HepG2 (cell line): ENCODE measurements at regions not wholly inside any gene's neighbourhood (a gene's known extent, or its start where the extent isn't known, plus 50 kb on each side); places are given as distances from the start of the nearest gene placed in this dataset.

ENCODE experiments used
- ATAC-seq: fragments of 200-7000 bp; cut with Tn5 transposase; 3 replicates; pipeline ENCODE4 v1.9.1; 2020; ENCODE audit warnings: mild to moderate bottlenecking, moderate library complexity
- BruUV-seq: library from RNA; stranded (reverse); fragments of 400-500 nt; replicated peaks from 2 replicates; lab custom pipeline; 2021; lab: Mats Ljungman, UMichigan
- CTCF ChIA-PET: fragments of 300-600 bp; formaldehyde crosslinking; extraction: SDS; loops from one replicate; lab custom pipeline; 2021; ENCODE audit warnings: low total read pairs, inconsistent platforms, low intra/inter-chr PET ratio; lab: Yijun Ruan, JAX
- POLR2A ChIA-PET: fragments of 350-600 bp; sonication (Branson Sonifier 250); formaldehyde crosslinking; loops from one replicate; lab custom pipeline; 2020; ENCODE audit warnings: antibody characterized with exemption, inconsistent platforms; lab: Yijun Ruan, JAX
- DNase-seq: peaks from one replicate; pipeline ENCODE4 v3.0.0-alpha.2; 2015; ENCODE audit warnings: low spot score
- FAIRE-seq: peaks from 3 replicates; lab custom pipeline; 2011; peaks lifted over from hg19 to GRCh38; lab: Jason Lieb, UNC
- H2AFZ ChIP-seq: one replicate; pipeline ENCODE4 v1.6.1; 2011; ENCODE audit warnings: low read length, inconsistent platforms
- H3K27ac ChIP-seq: fragments of 300-600 bp; 3 replicates; pipeline ENCODE4 v1.8.0; 2011; ENCODE audit warnings: mixed run types, mild to moderate bottlenecking, mixed read lengths, low read length, inconsistent platforms; ENCODE audit not compliant: insufficient read depth; ENCODE audit errors: extremely low read length
- H3K27me3 ChIP-seq, 2 experiments: fragments of 200-600 bp in 1 of 2; 2 replicates in 1 of 2; 3 replicates in 1 of 2; pipeline versions ENCODE4 v1.6.0 to v1.8.0; 2011; ENCODE audit warnings: low read length in 2 of 2, mild to moderate bottlenecking in 2 of 2, moderate library complexity in 2 of 2, inconsistent platforms in 1 of 2; ENCODE audit not compliant: insufficient read depth in 2 of 2, control insufficient read depth in 1 of 2
- H3K36me3 ChIP-seq, 2 experiments: fragments of 200-600 bp in 1 of 2; replicated peaks in 1 of 2; 2 replicates in 1 of 2; 3 replicates in 1 of 2; pipeline versions ENCODE4 v1.5.1 to v1.8.0; 2011; ENCODE audit warnings: low read length in 2 of 2, inconsistent platforms in 1 of 2; ENCODE audit not compliant: insufficient read depth in 2 of 2, control insufficient read depth in 1 of 2
- H3K4me1 ChIP-seq: 2 replicates; pipeline ENCODE4 v1.5.1; 2012; ENCODE audit warnings: low read length, inconsistent platforms; ENCODE audit not compliant: insufficient read depth
- H3K4me2 ChIP-seq: 2 replicates; pipeline ENCODE4 v1.6.0; 2011; ENCODE audit warnings: low read depth, low read length, inconsistent platforms
- H3K4me3 ChIP-seq, 3 experiments: fragments of 200-600 bp in 1 of 3; sonication (generic), shearing (Covaris generic) in 1 of 3; replicated peaks in 1 of 3; 2 replicates each; pipeline ENCODE4 v1.5.1; 2011 to 2016; ENCODE audit warnings: low read length in 3 of 3, inconsistent platforms in 2 of 3, low read depth in 2 of 3, mild to moderate bottlenecking in 2 of 3, control low read depth in 1 of 3, mixed read lengths in 1 of 3; ENCODE audit not compliant: insufficient read depth in 1 of 3
- H3K79me2 ChIP-seq: one replicate; pipeline ENCODE4 v1.6.1; 2011; ENCODE audit warnings: low read length, inconsistent platforms; ENCODE audit not compliant: insufficient read depth
- H3K9ac ChIP-seq: 2 replicates; pipeline ENCODE4 v1.6.0; 2011; ENCODE audit warnings: mild to moderate bottlenecking, low read depth, low read length, inconsistent platforms; ENCODE audit not compliant: insufficient read depth
- H3K9me3 ChIP-seq: 2 replicates; pipeline ENCODE4 v1.5.1; 2012; ENCODE audit warnings: mild to moderate bottlenecking, low read length
- H4K20me1 ChIP-seq: 2 replicates; pipeline ENCODE4 v1.6.0; 2011; ENCODE audit warnings: inconsistent platforms, mild to moderate bottlenecking, low read length, moderate library complexity; ENCODE audit not compliant: insufficient read depth
- DMAP1 ChIP-seq: IDR thresholded peaks from 2 replicates; pipeline ENCODE4 v1.6.1; 2016
- HES4 ChIP-seq: sonication (generic); formaldehyde crosslinking; IDR thresholded peaks from 2 replicates; pipeline ENCODE4 v1.9.0; 2021; ENCODE audit warnings: mild to moderate bottlenecking, missing genetic modification reagents, borderline replicate concordance
- HHEX ChIP-seq: IDR thresholded peaks from 2 replicates; pipeline ENCODE4 v1.6.1; 2016; ENCODE audit warnings: control low read depth
- MAFF ChIP-seq: IDR thresholded peaks from 2 replicates; pipeline ENCODE4 v1.6.1; 2011; ENCODE audit warnings: low read depth, low read length, improper control_type of control experiment
- MAFK ChIP-seq, 2 experiments: IDR thresholded peaks in 1 of 2; conservative IDR thresholded peaks in 1 of 2; 2 replicates each; pipeline ENCODE4 v1.6.1; 2011; ENCODE audit warnings: improper control_type of control experiment in 2 of 2, low read length in 2 of 2
- NAIF1 ChIP-seq: sonication (generic); formaldehyde crosslinking; IDR thresholded peaks from 2 replicates; pipeline ENCODE4 v1.5.0; 2020; ENCODE audit warnings: mild to moderate bottlenecking, missing genetic modification reagents, borderline replicate concordance
- RARA ChIP-seq: IDR thresholded peaks from 2 replicates; pipeline ENCODE4 v1.6.1; 2016; ENCODE audit warnings: missing genetic modification reagents, missing compliant biosample characterization
- SRSF1 ChIP-seq: fragments of 200-400 bp; formaldehyde crosslinking; optimal IDR thresholded peaks from 2 replicates; pipeline ENCODE3; 2017; ENCODE audit warnings: mild to moderate bottlenecking, low read depth, low read length, moderate library complexity
- TBX3 ChIP-seq: fragments of 450-650 bp; IDR thresholded peaks from 2 replicates; pipeline ENCODE4 v1.6.1; 2017; ENCODE audit warnings: antibody characterized with exemption, mild to moderate bottlenecking, inconsistent platforms, borderline replicate concordance
- TRIM22 ChIP-seq: fragments of 450-650 bp; IDR thresholded peaks from 2 replicates; pipeline ENCODE4 v1.6.1; 2017
- ZBTB33 ChIP-seq: sonication (generic); formaldehyde crosslinking; IDR thresholded peaks from 2 replicates; pipeline ENCODE4 v1.4.0; 2020; ENCODE audit warnings: missing genetic modification reagents
- ZC3H13 ChIP-seq: sonication (generic); formaldehyde crosslinking; IDR thresholded peaks from 2 replicates; pipeline ENCODE4 v1.8.1; 2023; ENCODE audit warnings: mild to moderate bottlenecking, missing genetic modification reagents, moderate library complexity
- ZNF451 ChIP-seq: sonication (generic); formaldehyde crosslinking; IDR thresholded peaks from 2 replicates; pipeline ENCODE4 v1.5.0; 2020; ENCODE audit warnings: mild to moderate bottlenecking, missing genetic modification reagents
- WGBS: methylation state at CpG from one replicate; pipeline ENCODE4 v1.1.6; 2017; ENCODE audit warnings: low lambda C conversion rate; 5-methylcytosine and 5-hydroxymethylcytosine counted together
- in situ Hi-C: cut with HindIII; loops from 2 replicates; pipeline ENCODE4 v1.10.0; 2017; ENCODE audit warnings: low pct_unique_long_range_greater_than_20kb; ENCODE audit not compliant: extremely low pct_ligation_motif_present
- intact Hi-C: fragments of 100-400 bp; cut with micrococcal nuclease; formaldehyde crosslinking; loops from one replicate; pipeline ENCODE4 v1.10.0; 2022; ENCODE audit not compliant: unreplicated experiment

- intact Hi-C loops, result no loop called here
- ATAC-seq (no peak), DNase-seq (no peak), FAIRE-seq (no peak)
- H3K9ac ChIP-seq, result no peak overlapping the region
- H3K27me3 ChIP-seq, result peaks cover 2 to 19% of the 10 kb centered on the region in 2 experiments; a peak in 3 of 5 replicates
- no peak overlapping the region for H3K4me3 ChIP-seq
- peaks cover 5% of the 10 kb centered on the region for H3K4me1 ChIP-seq
- no peaks in the 10 kb centered on the region for H3K79me2 ChIP-seq
- CTCF ChIA-PET, result no interaction called here
- no peak overlapping the region for H2AFZ ChIP-seq
- BruUV-seq, result no TSS peak
- H3K9me3 ChIP-seq, result no peaks in the 10 kb centered on the region
- H3K4me2 ChIP-seq, result no peak overlapping the region
- no peaks in the 10 kb centered on the region for H3K36me3 ChIP-seq
- no peaks in the 10 kb centered on the region for H4K20me1 ChIP-seq
- TF ChIP-seq MAFK (conservative IDR thresholded peaks at IDR 0.05 in 1 of 2, IDR thresholded peaks at IDR 0.05 in 1 of 2; ENCODE audit: low read length in 2 of 2), result peak; percentile 39 to 79
- TF ChIP-seq DMAP1, result no peak
- no peak for TF ChIP-seq NAIF1 (CRISPR knock-in tag)
- no peak for TF ChIP-seq HES4 (CRISPR knock-in tag)
- peak; percentile 57 for TF ChIP-seq MAFF
- TF ChIP-seq ZC3H13 (CRISPR knock-in tag), result no peak
- no peak for TF ChIP-seq TBX3
- no peak for TF ChIP-seq ZNF451
- POLR2A ChIA-PET, result no interaction called here
- in situ Hi-C loops, result no loop called here
- H3K27ac ChIP-seq, result no peak overlapping the region
These were observed 208.1 kb downstream of the OPA1 start for GRCh38 chr3:193801097-193801496.

- no TSS peak for BruUV-seq
- TF ChIP-seq SRSF1 (no peak), TRIM22 (no peak), RARA (CRISPR knock-in tag) (no peak), HHEX (CRISPR knock-in tag) (no peak), ZBTB33 (CRISPR knock-in tag) (no peak)
- TF ChIP-seq, all 625 proteins: peak for 0
- in situ Hi-C loops (no loop called here), intact Hi-C loops (no loop called here)
- Histone ChIP-seq H3K9ac (no peak overlapping the region), H4K20me1 (no peaks in the 10 kb centered on the region), H3K4me3 (no peak overlapping the region), H3K79me2 (no peaks in the 10 kb centered on the region), H3K27ac (no peak overlapping the region), H2AFZ (no peak overlapping the region), H3K4me1 (peaks cover 5% of the 10 kb centered on the region), H3K9me3 (no peaks in the 10 kb centered on the region), H3K27me3 (peaks cover 4 to 36% of the 10 kb centered on the region in 2 experiments; a peak in 3 of 5 replicates), H3K4me2 (no peak overlapping the region), H3K36me3 (no peaks in the 10 kb centered on the region)
- CTCF ChIA-PET, result no interaction called here
- FAIRE-seq (no peak), ATAC-seq (no peak), DNase-seq (no peak)
- WGBS, result 42% methylated on average over 4 of the region's 4 CpGs
- POLR2A ChIA-PET, result no interaction called here
These were observed 210.3 kb downstream of the OPA1 start for GRCh38 chr3:193803288-193803687.
